ENCODE measurements at regions not wholly inside any gene's neighbourhood (a gene's known extent, or its start where the extent isn't known, plus 50 kb on each side); places are given as distances from the start of the nearest gene placed in this dataset.

DNA sequence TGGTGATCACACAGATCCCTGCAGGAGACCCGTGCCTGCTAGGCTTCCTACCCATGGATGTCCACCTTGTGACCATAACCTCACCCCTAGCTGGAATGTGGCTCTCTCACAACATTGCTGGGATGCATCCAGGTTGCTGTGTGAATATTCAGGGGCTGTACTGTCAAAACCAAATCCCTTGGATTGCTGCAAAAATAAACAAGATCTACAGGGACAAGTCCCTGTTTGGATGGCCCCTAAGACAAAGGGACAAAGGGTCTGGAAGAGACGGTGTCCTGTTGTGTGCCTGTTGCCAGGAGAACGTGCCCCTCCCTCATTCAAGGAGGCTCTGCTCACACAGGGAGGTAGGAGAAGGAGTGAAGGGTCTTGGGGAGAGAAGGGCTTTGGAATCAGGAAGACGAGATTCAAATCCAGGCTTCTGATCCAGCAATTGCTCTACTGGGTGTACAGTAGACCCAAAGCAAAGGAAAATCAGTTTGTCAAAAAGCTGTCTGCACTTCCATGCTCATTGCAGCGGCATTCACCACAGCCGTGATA, 89.2 kb upstream of the WASF3 start:
- TF ChIP-seq, protein P1, sequence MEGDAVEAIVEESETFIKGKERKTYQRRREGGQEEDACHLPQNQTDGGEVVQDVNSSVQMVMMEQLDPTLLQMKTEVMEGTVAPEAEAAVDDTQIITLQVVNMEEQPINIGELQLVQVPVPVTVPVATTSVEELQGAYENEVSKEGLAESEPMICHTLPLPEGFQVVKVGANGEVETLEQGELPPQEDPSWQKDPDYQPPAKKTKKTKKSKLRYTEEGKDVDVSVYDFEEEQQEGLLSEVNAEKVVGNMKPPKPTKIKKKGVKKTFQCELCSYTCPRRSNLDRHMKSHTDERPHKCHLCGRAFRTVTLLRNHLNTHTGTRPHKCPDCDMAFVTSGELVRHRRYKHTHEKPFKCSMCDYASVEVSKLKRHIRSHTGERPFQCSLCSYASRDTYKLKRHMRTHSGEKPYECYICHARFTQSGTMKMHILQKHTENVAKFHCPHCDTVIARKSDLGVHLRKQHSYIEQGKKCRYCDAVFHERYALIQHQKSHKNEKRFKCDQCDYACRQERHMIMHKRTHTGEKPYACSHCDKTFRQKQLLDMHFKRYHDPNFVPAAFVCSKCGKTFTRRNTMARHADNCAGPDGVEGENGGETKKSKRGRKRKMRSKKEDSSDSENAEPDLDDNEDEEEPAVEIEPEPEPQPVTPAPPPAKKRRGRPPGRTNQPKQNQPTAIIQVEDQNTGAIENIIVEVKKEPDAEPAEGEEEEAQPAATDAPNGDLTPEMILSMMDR (IDR thresholded peaks at IDR 0.05 in 2 of 3, conservative IDR thresholded peaks at IDR 0.05 in 1 of 3; ENCODE audit: borderline replicate concordance in 1 of 3, insufficient read depth in 1 of 3, low read depth in 2 of 3, low read length in 2 of 3), result no peak
- TF ChIP-seq POLR2A (IDR thresholded peaks at IDR 0.05; ENCODE audit: borderline replicate concordance, extremely low read depth, insufficient read depth, insufficient read length) (no peak), EZH2phosphoT487 (IDR thresholded peaks at IDR 0.05; ENCODE audit: borderline replicate concordance) (no peak)
